ENCODE measurements at regions not wholly inside any gene's neighbourhood (a gene's known extent, or its start where the extent isn't known, plus 50 kb on each side); places are given as distances from the start of the nearest gene placed in this dataset.
A peak's percentile ranks its signal among the peaks of the same experiment; 100 is the strongest.

DNA sequence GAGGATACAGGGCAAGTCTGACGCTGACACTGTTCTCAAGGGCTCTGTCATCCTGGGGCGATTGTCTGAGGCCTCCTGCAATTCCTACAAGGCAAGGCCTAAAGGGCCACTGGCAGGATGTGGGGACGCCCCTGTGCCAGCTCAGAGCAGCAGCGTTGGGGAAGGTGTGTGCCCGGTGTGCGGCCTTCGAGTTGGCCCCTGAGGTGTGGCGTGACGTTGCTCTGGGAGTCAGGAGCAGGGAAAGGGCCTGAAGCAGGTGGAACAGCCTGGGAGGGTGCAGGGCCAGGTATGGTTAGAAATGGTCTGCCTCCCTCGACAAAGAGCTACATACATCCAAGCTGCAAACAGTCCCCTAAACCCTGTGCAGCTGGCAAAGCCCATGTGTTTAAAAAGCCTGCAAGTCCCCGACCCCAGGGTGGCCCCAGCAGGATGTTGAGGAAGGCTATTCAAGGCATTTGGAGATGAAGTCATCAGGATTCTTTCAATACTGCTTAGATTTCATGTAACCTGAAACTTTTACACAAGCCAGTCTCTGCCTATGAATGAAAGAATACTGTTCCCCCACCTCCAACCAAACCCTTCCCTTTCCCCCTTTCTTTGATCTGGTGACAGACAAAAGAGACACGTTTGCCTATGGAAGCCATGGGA lies 142.5 kb upstream of the TNS3 start:
- TF ChIP-seq, protein P1, sequence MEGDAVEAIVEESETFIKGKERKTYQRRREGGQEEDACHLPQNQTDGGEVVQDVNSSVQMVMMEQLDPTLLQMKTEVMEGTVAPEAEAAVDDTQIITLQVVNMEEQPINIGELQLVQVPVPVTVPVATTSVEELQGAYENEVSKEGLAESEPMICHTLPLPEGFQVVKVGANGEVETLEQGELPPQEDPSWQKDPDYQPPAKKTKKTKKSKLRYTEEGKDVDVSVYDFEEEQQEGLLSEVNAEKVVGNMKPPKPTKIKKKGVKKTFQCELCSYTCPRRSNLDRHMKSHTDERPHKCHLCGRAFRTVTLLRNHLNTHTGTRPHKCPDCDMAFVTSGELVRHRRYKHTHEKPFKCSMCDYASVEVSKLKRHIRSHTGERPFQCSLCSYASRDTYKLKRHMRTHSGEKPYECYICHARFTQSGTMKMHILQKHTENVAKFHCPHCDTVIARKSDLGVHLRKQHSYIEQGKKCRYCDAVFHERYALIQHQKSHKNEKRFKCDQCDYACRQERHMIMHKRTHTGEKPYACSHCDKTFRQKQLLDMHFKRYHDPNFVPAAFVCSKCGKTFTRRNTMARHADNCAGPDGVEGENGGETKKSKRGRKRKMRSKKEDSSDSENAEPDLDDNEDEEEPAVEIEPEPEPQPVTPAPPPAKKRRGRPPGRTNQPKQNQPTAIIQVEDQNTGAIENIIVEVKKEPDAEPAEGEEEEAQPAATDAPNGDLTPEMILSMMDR (IDR thresholded peaks at IDR 0.05; ENCODE audit: control insufficient read depth, extremely low read depth, insufficient read depth) = no peak
- no peak for DNase-seq (ENCODE audit: low read depth)
- no peak overlapping the region for H3K4me3 ChIP-seq (ENCODE audit: low read depth, low read length)

DNA sequence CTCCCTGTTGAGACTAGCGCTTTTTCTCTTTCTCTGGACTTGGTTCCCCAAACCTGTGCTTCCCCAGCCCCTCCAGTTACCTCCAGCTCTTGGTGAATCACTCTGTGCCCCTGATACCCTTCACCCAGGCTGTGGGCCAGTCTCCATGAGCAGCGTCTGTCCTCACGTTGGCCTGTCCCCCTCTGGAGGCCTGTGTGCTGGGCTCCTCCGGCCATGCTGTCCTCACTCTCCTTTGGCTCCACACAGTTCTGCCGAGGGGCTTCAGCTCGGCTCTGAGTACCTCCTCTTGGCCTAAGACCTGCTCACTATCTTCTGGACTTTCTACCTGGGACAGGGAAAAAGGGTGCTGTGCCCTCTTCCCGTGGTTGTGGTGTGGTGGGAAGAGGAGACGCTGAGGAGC lies 140.2 kb upstream of the TNS3 start:
- DNase-seq (ENCODE audit: low read depth) = no peak
- TF ChIP-seq, protein P1 (IDR thresholded peaks at IDR 0.05; ENCODE audit: control insufficient read depth, extremely low read depth, insufficient read depth) = no peak

DNA sequence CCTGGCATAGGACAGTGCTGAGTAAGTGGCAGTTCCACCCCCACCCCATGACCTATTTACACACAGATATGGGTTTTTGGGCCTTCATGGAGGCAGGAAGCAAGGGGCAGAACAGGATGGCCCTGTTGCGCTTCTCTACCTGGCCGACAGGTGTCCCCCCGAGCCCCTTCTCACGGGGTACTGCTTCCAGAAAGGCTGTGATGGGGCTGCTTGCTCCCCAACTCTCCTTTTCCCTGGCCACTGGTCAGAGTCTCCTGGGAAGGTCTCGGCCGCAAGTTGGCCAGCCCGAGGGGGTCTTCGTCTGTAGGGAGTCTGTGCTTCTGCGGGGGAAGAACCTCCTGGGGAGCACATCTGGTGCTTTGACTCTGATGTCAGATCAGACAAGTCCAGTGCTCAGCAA lies 139.8 kb upstream of the TNS3 start:
- TF ChIP-seq, protein P1 (IDR thresholded peaks at IDR 0.05; ENCODE audit: control insufficient read depth, extremely low read depth, insufficient read depth) = peak; percentile 38
- no peak for DNase-seq (ENCODE audit: low read depth)
- H3K4me3 ChIP-seq (ENCODE audit: low read depth, low read length) = no peak overlapping the region

More for the DNA sequence above, 140.2 kb upstream of the TNS3 start:
- H3K4me3 ChIP-seq (ENCODE audit: low read depth, low read length) = no peak overlapping the region

DNA sequence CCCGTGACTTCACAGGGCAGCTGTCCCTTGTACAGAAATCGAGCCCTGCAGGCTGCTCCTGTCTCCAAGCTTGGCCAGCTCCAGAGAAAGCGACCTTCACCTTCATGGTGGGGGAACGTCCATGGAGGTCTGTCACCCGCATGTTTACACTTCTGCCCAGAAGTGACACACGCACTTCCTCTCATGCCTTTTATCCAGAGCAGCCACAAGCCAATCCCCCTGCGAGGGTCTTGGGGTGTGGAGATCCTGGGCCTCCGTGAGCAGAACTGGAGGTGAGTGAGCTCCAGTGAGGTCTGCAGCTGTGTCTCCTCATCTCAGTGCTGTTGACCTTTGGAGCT lies 139.0 kb upstream of the TNS3 start:
- TF ChIP-seq, protein P1 (IDR thresholded peaks at IDR 0.05; ENCODE audit: control insufficient read depth, extremely low read depth, insufficient read depth) = no peak
- no peak for DNase-seq (ENCODE audit: low read depth)
- no peak overlapping the region for H3K4me3 ChIP-seq (ENCODE audit: low read depth, low read length)

DNA sequence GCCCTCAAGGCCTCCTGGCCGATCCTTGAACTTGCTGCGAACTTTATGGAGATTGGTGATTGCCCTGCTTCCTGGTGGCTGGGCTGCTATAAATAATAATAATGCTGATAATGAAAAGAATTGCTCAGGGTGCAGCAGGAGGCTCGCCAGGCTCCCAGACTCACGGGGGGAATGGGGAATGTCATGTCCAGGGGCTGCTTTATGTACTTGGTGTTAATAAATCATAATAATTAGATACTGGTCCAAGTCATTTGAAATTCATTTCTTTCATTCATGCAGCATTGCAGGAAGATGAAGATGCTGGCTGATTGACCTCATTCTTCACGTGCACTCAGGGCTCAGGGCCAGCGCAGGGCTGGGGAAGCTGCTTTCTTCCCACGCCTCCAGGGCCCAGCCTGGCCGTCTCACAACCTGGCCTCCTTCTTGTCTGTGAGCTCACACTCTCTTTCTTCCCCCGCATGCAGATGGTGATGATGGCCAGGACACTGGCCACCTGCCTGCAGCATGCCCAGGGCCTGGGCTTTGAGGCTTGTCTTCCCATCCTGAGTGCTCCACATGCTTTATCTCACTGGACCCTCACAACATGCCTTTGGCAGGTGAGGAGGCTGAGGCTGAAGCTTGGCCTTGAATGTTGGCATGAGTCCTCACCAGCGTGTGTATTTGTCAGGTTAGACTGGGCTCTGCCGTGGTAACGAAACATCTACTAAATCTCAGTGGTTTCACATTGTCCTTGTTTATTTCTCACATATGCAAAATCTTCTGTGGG lies 138.4 kb upstream of the TNS3 start:
- TF ChIP-seq, protein P1 (IDR thresholded peaks at IDR 0.05; ENCODE audit: control insufficient read depth, extremely low read depth, insufficient read depth) = no peak
- no peak overlapping the region for H3K4me3 ChIP-seq (ENCODE audit: low read depth, low read length)
- DNase-seq (ENCODE audit: low read depth) = no peak

DNA sequence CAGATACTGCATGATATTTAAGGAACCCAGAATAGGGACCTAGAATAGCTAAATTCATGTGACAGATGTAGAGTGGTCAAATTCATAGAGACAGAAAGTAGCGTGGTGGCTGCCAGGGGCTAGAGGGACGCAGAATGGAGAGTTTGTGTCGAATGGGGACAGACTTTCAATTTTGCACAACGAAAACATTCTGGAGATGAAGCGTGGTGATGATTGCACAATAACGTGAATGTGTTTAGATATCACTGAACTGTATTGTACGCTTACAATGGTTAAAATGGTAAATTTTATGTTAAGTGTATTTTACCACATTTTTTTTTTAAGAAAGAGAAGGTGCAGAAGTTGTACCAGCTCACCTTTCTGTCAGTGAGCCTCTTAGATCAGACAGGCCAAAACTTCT lies 137.8 kb upstream of the TNS3 start:
- no peak for DNase-seq (ENCODE audit: low read depth)
- no peak overlapping the region for H3K4me3 ChIP-seq (ENCODE audit: low read depth, low read length)
- TF ChIP-seq, protein P1 (IDR thresholded peaks at IDR 0.05; ENCODE audit: control insufficient read depth, extremely low read depth, insufficient read depth) = no peak

Measured in LNCaP clone FGC (cell line).